Liver (tissue), 8 donors: ENCODE measurements at regions not wholly inside any gene's neighbourhood (a gene's known extent, or its start where the extent isn't known, plus 50 kb on each side); places are given as distances from the start of the nearest gene placed in this dataset.

Experiments used
- DNase-seq: peaks from one replicate; pipeline ENCODE4 v3.0.0-alpha.2; 2017; ENCODE audit warnings: low spot score
- H3K27ac ChIP-seq, 2 donors: one replicate each; pipeline ENCODE4 v1.7.0; 2013; ENCODE audit warnings: inconsistent platforms in 2 of 2, low read length in 2 of 2, control low read depth in 1 of 2, low read depth in 1 of 2, mild to moderate bottlenecking in 1 of 2
- H3K27me3 ChIP-seq, 4 donors: one replicate each; pipeline versions ENCODE4 v1.6.1 to v1.7.0; 2013; ENCODE audit warnings: low read length in 3 of 4, inconsistent platforms in 1 of 4, mild to moderate bottlenecking in 1 of 4, moderate library complexity in 1 of 4; ENCODE audit not compliant: control insufficient read depth in 4 of 4, insufficient read depth in 4 of 4
- H3K36me3 ChIP-seq, 4 donors: one replicate each; pipeline versions ENCODE4 v1.6.1 to v1.7.0; 2013; ENCODE audit warnings: low read length in 3 of 4, mild to moderate bottlenecking in 3 of 4, low read depth in 1 of 4, moderate library complexity in 1 of 4; ENCODE audit not compliant: control insufficient read depth in 4 of 4, insufficient read depth in 3 of 4
- H3K4me1 ChIP-seq, 4 donors: one replicate each; pipeline versions ENCODE4 v1.6.1 to v1.7.0; 2013; ENCODE audit warnings: low read length in 3 of 4, mild to moderate bottlenecking in 3 of 4, moderate library complexity in 1 of 4; ENCODE audit not compliant: control insufficient read depth in 4 of 4, insufficient read depth in 4 of 4
- H3K4me3 ChIP-seq, 3 donors: one replicate each; pipeline versions ENCODE4 v1.6.1 to v1.7.0; 2013; ENCODE audit warnings: low read length in 3 of 3, control low read depth in 1 of 3, low read depth in 1 of 3, mild to moderate bottlenecking in 1 of 3
- H3K9ac ChIP-seq, 2 donors: one replicate each; pipeline ENCODE4 v1.7.0; 2013; ENCODE audit warnings: low read length in 2 of 2, mild to moderate bottlenecking in 2 of 2, moderate library complexity in 2 of 2, control low read depth in 1 of 2, low read depth in 1 of 2
- H3K9me3 ChIP-seq, 4 donors: one replicate each; pipeline versions ENCODE4 v1.6.1 to v1.7.0; 2013; ENCODE audit warnings: low read length in 3 of 4; ENCODE audit not compliant: control insufficient read depth in 4 of 4
- EGR1 ChIP-seq, 2 donors: IDR thresholded peaks; 2 replicates each; pipeline ENCODE4 v1.6.1; 2016 to 2018; ENCODE audit warnings: antibody characterized with exemption in 2 of 2, low read depth in 2 of 2
- FOXA1 ChIP-seq: IDR thresholded peaks from 2 replicates; pipeline ENCODE4 v1.6.1; 2016; ENCODE audit warnings: antibody characterized with exemption
- FOXA2 ChIP-seq: IDR thresholded peaks from 2 replicates; pipeline ENCODE4 v1.6.1; 2016; ENCODE audit warnings: antibody characterized with exemption
- GABPA ChIP-seq, 2 donors: IDR thresholded peaks in 1 of 2; conservative IDR thresholded peaks in 1 of 2; 2 replicates each; pipeline ENCODE4 v1.6.1; 2016; ENCODE audit warnings: antibody characterized with exemption in 2 of 2, mild to moderate bottlenecking in 1 of 2, moderate library complexity in 1 of 2
- HNF4A ChIP-seq, 2 donors: conservative IDR thresholded peaks; 2 replicates each; pipeline ENCODE4 v1.6.1; 2016; ENCODE audit warnings: antibody characterized with exemption in 2 of 2, mild to moderate bottlenecking in 2 of 2
- HNF4G ChIP-seq: IDR thresholded peaks from 2 replicates; pipeline ENCODE4 v1.6.1; 2016; ENCODE audit warnings: antibody characterized with exemption
- JUND ChIP-seq, 2 donors: IDR thresholded peaks; 2 replicates each; pipeline ENCODE4 v1.6.1; 2016; ENCODE audit warnings: antibody characterized with exemption in 2 of 2
- NR2F2 ChIP-seq: IDR thresholded peaks from 2 replicates; pipeline ENCODE4 v1.6.1; 2016; ENCODE audit warnings: antibody characterized with exemption
- RAD21 ChIP-seq, 2 donors: IDR thresholded peaks; 2 replicates each; pipeline ENCODE4 v1.6.1; 2016; ENCODE audit warnings: antibody characterized with exemption in 2 of 2, mild to moderate bottlenecking in 2 of 2
- RXRA ChIP-seq, 2 donors: IDR thresholded peaks; 2 replicates each; pipeline ENCODE4 v1.6.1; 2017 to 2018; ENCODE audit warnings: antibody characterized with exemption in 2 of 2, mild to moderate bottlenecking in 1 of 2
- SP1 ChIP-seq: IDR thresholded peaks from 2 replicates; pipeline ENCODE4 v1.6.1; 2018; ENCODE audit warnings: antibody characterized with exemption, mild to moderate bottlenecking
- TAF1 ChIP-seq: conservative IDR thresholded peaks from 2 replicates; pipeline ENCODE4 v1.6.1; 2016; ENCODE audit warnings: antibody characterized with exemption, mild to moderate bottlenecking
- YY1 ChIP-seq: IDR thresholded peaks from 2 replicates; pipeline ENCODE4 v1.6.1; 2016; ENCODE audit warnings: antibody characterized with exemption, mild to moderate bottlenecking
- WGBS: extraction: QIAGEN DNeasy Blood & Tissue Kit; methylation state at CpG from one replicate; pipeline ENCODE4 v1.1.7; 2013; 5-methylcytosine and 5-hydroxymethylcytosine counted together
- TF ChIP-seq, protein P1 (sequence below): IDR thresholded peaks from 2 replicates; pipeline ENCODE4 v1.6.1; 2016; ENCODE audit warnings: antibody characterized with exemption
- TF ChIP-seq, protein P2 (sequence below): IDR thresholded peaks from 2 replicates; pipeline ENCODE4 v1.6.1; 2016; ENCODE audit warnings: antibody characterized with exemption, mild to moderate bottlenecking
- TF ChIP-seq, protein P3 (sequence below): fragments of 150-350 bp; IDR thresholded peaks from 2 replicates; pipeline ENCODE4 v1.5.1; 2017; ENCODE audit warnings: improper control_type of control experiment, low read depth, low read length; ENCODE audit not compliant: missing input control
- TF ChIP-seq, protein P4 (sequence below): IDR thresholded peaks from 2 replicates; pipeline ENCODE4 v1.6.1; 2016; ENCODE audit warnings: antibody characterized with exemption
- donor health status: healthy.
- donor health status: healthy.
- donor health status: healthy.
- donor health status: healthy.
- donor health status: healthy.

DNA sequence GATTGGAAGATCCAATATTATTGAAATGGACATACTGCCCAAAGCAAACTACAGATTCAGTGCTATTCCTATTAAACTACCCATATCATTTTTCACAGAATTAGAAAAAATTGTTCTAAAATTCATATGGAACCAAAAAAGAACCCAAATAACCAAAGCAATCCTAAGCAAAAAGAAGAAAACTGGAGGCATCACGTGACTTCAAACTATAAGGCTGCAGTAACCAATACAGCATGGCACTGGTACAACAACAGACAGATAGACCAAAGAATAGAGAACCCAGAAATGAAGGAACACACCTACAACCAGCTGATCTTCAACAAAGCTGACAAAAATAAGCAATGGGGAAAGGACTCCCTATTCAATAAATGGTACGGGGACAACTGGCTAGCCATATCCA is 765.4 kb downstream of the SORCS3 start (continued):
- TF ChIP-seq, protein P1, sequence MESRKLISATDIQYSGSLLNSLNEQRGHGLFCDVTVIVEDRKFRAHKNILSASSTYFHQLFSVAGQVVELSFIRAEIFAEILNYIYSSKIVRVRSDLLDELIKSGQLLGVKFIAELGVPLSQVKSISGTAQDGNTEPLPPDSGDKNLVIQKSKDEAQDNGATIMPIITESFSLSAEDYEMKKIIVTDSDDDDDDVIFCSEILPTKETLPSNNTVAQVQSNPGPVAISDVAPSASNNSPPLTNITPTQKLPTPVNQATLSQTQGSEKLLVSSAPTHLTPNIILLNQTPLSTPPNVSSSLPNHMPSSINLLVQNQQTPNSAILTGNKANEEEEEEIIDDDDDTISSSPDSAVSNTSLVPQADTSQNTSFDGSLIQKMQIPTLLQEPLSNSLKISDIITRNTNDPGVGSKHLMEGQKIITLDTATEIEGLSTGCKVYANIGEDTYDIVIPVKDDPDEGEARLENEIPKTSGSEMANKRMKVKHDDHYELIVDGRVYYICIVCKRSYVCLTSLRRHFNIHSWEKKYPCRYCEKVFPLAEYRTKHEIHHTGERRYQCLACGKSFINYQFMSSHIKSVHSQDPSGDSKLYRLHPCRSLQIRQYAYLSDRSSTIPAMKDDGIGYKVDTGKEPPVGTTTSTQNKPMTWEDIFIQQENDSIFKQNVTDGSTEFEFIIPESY = no peak
- no peak for TF ChIP-seq TAF1

DNA sequence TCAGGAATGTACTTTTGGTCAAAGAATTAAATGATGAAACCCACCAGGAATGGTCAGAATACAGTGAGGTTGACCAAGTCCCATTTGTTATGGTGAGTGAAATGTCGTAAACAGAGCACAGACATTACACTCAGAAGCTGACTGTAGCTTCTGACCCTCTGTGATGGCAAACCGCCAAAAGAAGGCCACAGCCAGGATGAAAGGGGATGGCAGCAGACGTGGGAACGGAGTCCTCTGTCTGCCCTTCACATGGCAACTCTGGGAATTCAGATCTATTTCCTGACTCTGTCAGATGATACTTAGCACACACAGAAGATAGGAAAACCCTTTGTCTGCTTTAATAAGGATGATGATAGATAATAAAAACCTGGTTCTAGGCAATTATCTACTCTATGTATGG is 757.1 kb downstream of the SORCS3 start:
- Histone ChIP-seq H3K4me1 (no peaks in the 10 kb centered on the region), H3K4me3 (no peak overlapping the region), H3K27ac (no peak overlapping the region), H3K9ac (no peak overlapping the region), H3K36me3 (no peaks in the 10 kb centered on the region), H3K27me3 (peaks cover 0 to 6% (median 0%) of the 10 kb centered on the region in 4 donors), H3K9me3 (no peaks in the 10 kb centered on the region)
- TF ChIP-seq JUND (IDR thresholded peaks at IDR 0.05) (no peak), TAF1 (no peak), EGR1 (IDR thresholded peaks at IDR 0.05; ENCODE audit: low read depth in 2 of 2) (no peak), HNF4A (conservative IDR thresholded peaks at IDR 0.05) (no peak), RXRA (IDR thresholded peaks at IDR 0.05) (no peak), YY1 (no peak), HNF4G (no peak), RAD21 (IDR thresholded peaks at IDR 0.05) (no peak), FOXA2 (no peak), GABPA (IDR thresholded peaks at IDR 0.05 in 1 of 2, conservative IDR thresholded peaks at IDR 0.05 in 1 of 2) (no peak), FOXA1 (no peak), NR2F2 (no peak), SP1 (no peak)
- TF ChIP-seq, protein P2, sequence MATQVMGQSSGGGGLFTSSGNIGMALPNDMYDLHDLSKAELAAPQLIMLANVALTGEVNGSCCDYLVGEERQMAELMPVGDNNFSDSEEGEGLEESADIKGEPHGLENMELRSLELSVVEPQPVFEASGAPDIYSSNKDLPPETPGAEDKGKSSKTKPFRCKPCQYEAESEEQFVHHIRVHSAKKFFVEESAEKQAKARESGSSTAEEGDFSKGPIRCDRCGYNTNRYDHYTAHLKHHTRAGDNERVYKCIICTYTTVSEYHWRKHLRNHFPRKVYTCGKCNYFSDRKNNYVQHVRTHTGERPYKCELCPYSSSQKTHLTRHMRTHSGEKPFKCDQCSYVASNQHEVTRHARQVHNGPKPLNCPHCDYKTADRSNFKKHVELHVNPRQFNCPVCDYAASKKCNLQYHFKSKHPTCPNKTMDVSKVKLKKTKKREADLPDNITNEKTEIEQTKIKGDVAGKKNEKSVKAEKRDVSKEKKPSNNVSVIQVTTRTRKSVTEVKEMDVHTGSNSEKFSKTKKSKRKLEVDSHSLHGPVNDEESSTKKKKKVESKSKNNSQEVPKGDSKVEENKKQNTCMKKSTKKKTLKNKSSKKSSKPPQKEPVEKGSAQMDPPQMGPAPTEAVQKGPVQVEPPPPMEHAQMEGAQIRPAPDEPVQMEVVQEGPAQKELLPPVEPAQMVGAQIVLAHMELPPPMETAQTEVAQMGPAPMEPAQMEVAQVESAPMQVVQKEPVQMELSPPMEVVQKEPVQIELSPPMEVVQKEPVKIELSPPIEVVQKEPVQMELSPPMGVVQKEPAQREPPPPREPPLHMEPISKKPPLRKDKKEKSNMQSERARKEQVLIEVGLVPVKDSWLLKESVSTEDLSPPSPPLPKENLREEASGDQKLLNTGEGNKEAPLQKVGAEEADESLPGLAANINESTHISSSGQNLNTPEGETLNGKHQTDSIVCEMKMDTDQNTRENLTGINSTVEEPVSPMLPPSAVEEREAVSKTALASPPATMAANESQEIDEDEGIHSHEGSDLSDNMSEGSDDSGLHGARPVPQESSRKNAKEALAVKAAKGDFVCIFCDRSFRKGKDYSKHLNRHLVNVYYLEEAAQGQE = no peak
- TF ChIP-seq, protein P3, sequence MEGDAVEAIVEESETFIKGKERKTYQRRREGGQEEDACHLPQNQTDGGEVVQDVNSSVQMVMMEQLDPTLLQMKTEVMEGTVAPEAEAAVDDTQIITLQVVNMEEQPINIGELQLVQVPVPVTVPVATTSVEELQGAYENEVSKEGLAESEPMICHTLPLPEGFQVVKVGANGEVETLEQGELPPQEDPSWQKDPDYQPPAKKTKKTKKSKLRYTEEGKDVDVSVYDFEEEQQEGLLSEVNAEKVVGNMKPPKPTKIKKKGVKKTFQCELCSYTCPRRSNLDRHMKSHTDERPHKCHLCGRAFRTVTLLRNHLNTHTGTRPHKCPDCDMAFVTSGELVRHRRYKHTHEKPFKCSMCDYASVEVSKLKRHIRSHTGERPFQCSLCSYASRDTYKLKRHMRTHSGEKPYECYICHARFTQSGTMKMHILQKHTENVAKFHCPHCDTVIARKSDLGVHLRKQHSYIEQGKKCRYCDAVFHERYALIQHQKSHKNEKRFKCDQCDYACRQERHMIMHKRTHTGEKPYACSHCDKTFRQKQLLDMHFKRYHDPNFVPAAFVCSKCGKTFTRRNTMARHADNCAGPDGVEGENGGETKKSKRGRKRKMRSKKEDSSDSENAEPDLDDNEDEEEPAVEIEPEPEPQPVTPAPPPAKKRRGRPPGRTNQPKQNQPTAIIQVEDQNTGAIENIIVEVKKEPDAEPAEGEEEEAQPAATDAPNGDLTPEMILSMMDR = no peak
- TF ChIP-seq, protein P4, sequence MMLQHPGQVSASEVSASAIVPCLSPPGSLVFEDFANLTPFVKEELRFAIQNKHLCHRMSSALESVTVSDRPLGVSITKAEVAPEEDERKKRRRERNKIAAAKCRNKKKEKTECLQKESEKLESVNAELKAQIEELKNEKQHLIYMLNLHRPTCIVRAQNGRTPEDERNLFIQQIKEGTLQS = no peak
- TF ChIP-seq, protein P1 = no peak
- no peak for DNase-seq
- 49% methylated on average over 4 of the region's 4 CpGs for WGBS
